Naive thymus-derived CD4-positive, alpha-beta T cell (primary cell): ENCODE measurements at regions not wholly inside any gene's neighbourhood (a gene's known extent, or its start where the extent isn't known, plus 50 kb on each side); places are given as distances from the start of the nearest gene placed in this dataset.

Experiments used
- ATAC-seq: fragments of 150-1000 bp; cut with Tn5 transposase; 2 replicates; pipeline ENCODE4 v1.10.0; 2021; ENCODE audit warnings: mild to moderate bottlenecking, moderate library complexity
- CTCF ChIA-PET: fragments of 350-600 bp; sonication (Branson Sonifier 250); formaldehyde crosslinking; loops from one replicate; lab custom pipeline; 2021; ENCODE audit warnings: antibody characterized with exemption; lab: Charles Lee
- POLR2A ChIA-PET: fragments of 350-600 bp; sonication (Branson Sonifier 250); formaldehyde crosslinking; loops from one replicate; lab custom pipeline; 2021; ENCODE audit warnings: antibody characterized with exemption, inconsistent platforms; lab: Charles Lee
- DNase-seq, 9 donors: peaks; one replicate each; pipeline versions ENCODE4 v3.0.0 to v3.0.0-alpha.2; 2020 to 2022; ENCODE audit warnings: mixed read lengths in 1 of 9
- H3K27ac ChIP-seq: one replicate; pipeline ENCODE4 v1.7.0; 2013; ENCODE audit warnings: mild to moderate bottlenecking, low read depth, low read length, moderate library complexity
- H3K27me3 ChIP-seq, 2 donors: one replicate each; pipeline ENCODE4 v1.7.0; 2013; ENCODE audit warnings: low read length in 2 of 2, mild to moderate bottlenecking in 2 of 2, moderate library complexity in 2 of 2; ENCODE audit not compliant: control insufficient read depth in 2 of 2, insufficient read depth in 2 of 2
- H3K36me3 ChIP-seq, 3 experiments: 1 replicate in 2 of 3; 2 replicates in 1 of 3; pipeline ENCODE4 v1.7.0; 2013; ENCODE audit warnings: low read length in 3 of 3, mild to moderate bottlenecking in 3 of 3, moderate library complexity in 1 of 3; ENCODE audit not compliant: insufficient read depth in 3 of 3, control insufficient read depth in 2 of 3
- H3K4me1 ChIP-seq, 2 donors: one replicate each; pipeline ENCODE4 v1.7.0; 2013; ENCODE audit warnings: low read length in 2 of 2, mild to moderate bottlenecking in 2 of 2, moderate library complexity in 1 of 2; ENCODE audit not compliant: control insufficient read depth in 2 of 2, insufficient read depth in 2 of 2
- H3K4me3 ChIP-seq: 2 replicates; pipeline ENCODE4 v1.7.0; 2013; ENCODE audit warnings: mild to moderate bottlenecking, low read length
- H3K9me3 ChIP-seq, 3 experiments: 1 replicate in 2 of 3; 2 replicates in 1 of 3; pipeline ENCODE4 v1.7.0; 2013; ENCODE audit warnings: low read length in 3 of 3; ENCODE audit not compliant: control insufficient read depth in 2 of 3
- H3K27ac Mint-ChIP-seq, 9 donors: one replicate each; pipeline ENCODE4 v1.8.0; 2020 to 2022; ENCODE audit warnings: mixed read lengths in 9 of 9, mild to moderate bottlenecking in 8 of 9, moderate library complexity in 5 of 9, inconsistent platforms in 2 of 9
- H3K27me3 Mint-ChIP-seq, 5 donors: one replicate each; pipeline ENCODE4 v1.8.0; 2021 to 2022; ENCODE audit warnings: mixed read lengths in 5 of 5, mild to moderate bottlenecking in 1 of 5
- H3K36me3 Mint-ChIP-seq, 5 donors: one replicate each; pipeline ENCODE4 v1.8.0; 2020 to 2022; ENCODE audit warnings: mixed read lengths in 5 of 5, mild to moderate bottlenecking in 3 of 5, inconsistent platforms in 1 of 5
- H3K4me1 Mint-ChIP-seq, 7 donors: one replicate each; pipeline ENCODE4 v1.8.0; 2020 to 2022; ENCODE audit warnings: mixed read lengths in 7 of 7, mild to moderate bottlenecking in 3 of 7, inconsistent platforms in 1 of 7
- H3K4me3 Mint-ChIP-seq, 10 donors: one replicate each; pipeline ENCODE4 v1.8.0; 2020 to 2022; ENCODE audit warnings: mild to moderate bottlenecking in 10 of 10, mixed read lengths in 10 of 10, moderate library complexity in 6 of 10, inconsistent platforms in 2 of 10
- H3K9me3 Mint-ChIP-seq, 11 donors: one replicate each; pipeline ENCODE4 v1.8.0; 2020 to 2022; ENCODE audit warnings: mixed read lengths in 11 of 11, mild to moderate bottlenecking in 4 of 11, inconsistent platforms in 1 of 11, moderate library complexity in 1 of 11
- intact Hi-C, 2 donors: fragments of 100-400 bp; cut with micrococcal nuclease; formaldehyde crosslinking; loops; one replicate each; pipeline ENCODE4 v1.15.1; 2023

- no peaks in the 10 kb centered on the region for H3K36me3 ChIP-seq
- DNase-seq (no peak), ATAC-seq (no peak)
- Mint-ChIP-seq H3K27ac (no peak overlapping the region), H3K4me3 (no peak overlapping the region), H3K36me3 (no peaks in the 10 kb centered on the region), H3K4me1 (no peaks in the 10 kb centered on the region), H3K27me3 (no peaks in the 10 kb centered on the region), H3K9me3 (peaks cover 0 to 5% (median 0%) of the 10 kb centered on the region in 11 donors)
- H3K4me1 ChIP-seq, result no peaks in the 10 kb centered on the region
- H3K27me3 ChIP-seq, result no peaks in the 10 kb centered on the region
- intact Hi-C loops, result no loop called here
- ChIA-PET POLR2A (no interaction called here), CTCF (no interaction called here)
- H3K9me3 ChIP-seq, result no peaks in the 10 kb centered on the region
- no peak overlapping the region for H3K27ac ChIP-seq
- no peak overlapping the region for H3K4me3 ChIP-seq
These were observed 60.7 kb upstream of the SOX9 start for GRCh38 chr17:72060084-72060483.

- ATAC-seq (no peak), DNase-seq (no peak)
- no peaks in the 10 kb centered on the region for H3K9me3 ChIP-seq
- H3K27me3 Mint-ChIP-seq, result peaks cover 0 to 15% (median 0%) of the 10 kb centered on the region in 5 donors
- H3K36me3 Mint-ChIP-seq, result peaks cover 0 to 7% (median 0%) of the 10 kb centered on the region in 5 donors
- ChIA-PET POLR2A (no interaction called here), CTCF (no interaction called here)
- peaks cover 0 to 13% (median 4%) of the 10 kb centered on the region in 11 donors for H3K9me3 Mint-ChIP-seq
- no peaks in the 10 kb centered on the region for H3K27me3 ChIP-seq
- no peak overlapping the region for H3K27ac Mint-ChIP-seq
- no peaks in the 10 kb centered on the region for H3K4me1 Mint-ChIP-seq
- no peak overlapping the region for H3K4me3 ChIP-seq
- H3K4me3 Mint-ChIP-seq, result no peak overlapping the region
- H3K36me3 ChIP-seq, result no peaks in the 10 kb centered on the region
- H3K4me1 ChIP-seq, result no peaks in the 10 kb centered on the region
- intact Hi-C loops, result no loop called here
- no peak overlapping the region for H3K27ac ChIP-seq
These were observed 57.6 kb upstream of the SOX9 start for GRCh38 chr17:72063262-72063661.

GRCh38 chr17:72063756-72064450 lies 56.9 kb upstream of the SOX9 start:
- ChIA-PET CTCF (no interaction called here), POLR2A (no interaction called here)
- H3K4me3 Mint-ChIP-seq, result no peak overlapping the region
- H3K4me1 Mint-ChIP-seq, result no peaks in the 10 kb centered on the region
- Histone ChIP-seq H3K27ac (no peak overlapping the region), H3K27me3 (no peaks in the 10 kb centered on the region), H3K4me3 (no peak overlapping the region), H3K36me3 (no peaks in the 10 kb centered on the region), H3K4me1 (no peaks in the 10 kb centered on the region), H3K9me3 (no peaks in the 10 kb centered on the region)
- peaks cover 0 to 7% (median 0%) of the 10 kb centered on the region in 5 donors for H3K36me3 Mint-ChIP-seq
- H3K9me3 Mint-ChIP-seq, result peaks cover 0 to 13% (median 4%) of the 10 kb centered on the region in 11 donors
- H3K27me3 Mint-ChIP-seq, result peaks cover 0 to 18% (median 0%) of the 10 kb centered on the region in 5 donors
- DNase-seq (no peak), ATAC-seq (no peak)
- no peak overlapping the region for H3K27ac Mint-ChIP-seq
- intact Hi-C loops, result no loop called here

GRCh38 chr17:72064606-72065193 lies 56.1 kb upstream of the SOX9 start:
- POLR2A ChIA-PET, result no interaction called here
- no peak overlapping the region for H3K4me3 Mint-ChIP-seq

GRCh38 chr17:72065556-72065955 lies 55.3 kb upstream of the SOX9 start:
- Mint-ChIP-seq H3K27ac (no peak overlapping the region), H3K36me3 (peaks cover 0 to 7% (median 0%) of the 10 kb centered on the region in 5 donors), H3K27me3 (peaks cover 0 to 18% (median 0%) of the 10 kb centered on the region in 5 donors), H3K4me1 (no peaks in the 10 kb centered on the region), H3K9me3 (peaks cover 0 to 13% (median 5%) of the 10 kb centered on the region in 11 donors), H3K4me3 (no peak overlapping the region)
- Histone ChIP-seq H3K27ac (no peak overlapping the region), H3K27me3 (no peaks in the 10 kb centered on the region), H3K9me3 (no peaks in the 10 kb centered on the region), H3K4me1 (no peaks in the 10 kb centered on the region), H3K36me3 (no peaks in the 10 kb centered on the region), H3K4me3 (no peak overlapping the region)
- DNase-seq (no peak), ATAC-seq (no peak)
- POLR2A ChIA-PET, result no interaction called here
- CTCF ChIA-PET, result no interaction called here
- intact Hi-C loops, result no loop called here

More at GRCh38 chr17:72064606-72065193, 56.1 kb upstream of the SOX9 start:
- ATAC-seq (no peak), DNase-seq (no peak)
- Histone ChIP-seq H3K27ac (no peak overlapping the region), H3K36me3 (no peaks in the 10 kb centered on the region), H3K4me3 (no peak overlapping the region), H3K27me3 (no peaks in the 10 kb centered on the region), H3K9me3 (no peaks in the 10 kb centered on the region), H3K4me1 (no peaks in the 10 kb centered on the region)
- no peak overlapping the region for H3K27ac Mint-ChIP-seq
- peaks cover 0 to 7% (median 0%) of the 10 kb centered on the region in 5 donors for H3K36me3 Mint-ChIP-seq
- CTCF ChIA-PET, result no interaction called here
- H3K27me3 Mint-ChIP-seq, result peaks cover 0 to 18% (median 0%) of the 10 kb centered on the region in 5 donors
- H3K9me3 Mint-ChIP-seq, result peaks cover 0 to 13% (median 5%) of the 10 kb centered on the region in 11 donors
- intact Hi-C loops, result no loop called here
- no peaks in the 10 kb centered on the region for H3K4me1 Mint-ChIP-seq

- no peaks in the 10 kb centered on the region for H3K9me3 ChIP-seq
- Mint-ChIP-seq H3K36me3 (peaks cover 0 to 7% (median 0%) of the 10 kb centered on the region in 5 donors), H3K9me3 (peaks cover 0 to 18% (median 5%) of the 10 kb centered on the region in 11 donors), H3K4me1 (no peaks in the 10 kb centered on the region), H3K27ac (no peak overlapping the region), H3K4me3 (no peak overlapping the region), H3K27me3 (peaks cover 0 to 29% (median 0%) of the 10 kb centered on the region in 5 donors)
- no peak for ATAC-seq
- intact Hi-C loops, result no loop called here
- no peaks in the 10 kb centered on the region for H3K27me3 ChIP-seq
- ChIA-PET CTCF (no interaction called here), POLR2A (no interaction called here)
- H3K4me1 ChIP-seq, result no peaks in the 10 kb centered on the region
- H3K27ac ChIP-seq, result no peak overlapping the region
- DNase-seq, result no peak
- no peak overlapping the region for H3K4me3 ChIP-seq
- H3K36me3 ChIP-seq, result no peaks in the 10 kb centered on the region
These were observed 52.2 kb upstream of the SOX9 start for GRCh38 chr17:72068643-72069042.
